Midbrain (tissue), 1 donor: ENCODE measurements at regions not wholly inside any gene's neighbourhood (a gene's known extent, or its start where the extent isn't known, plus 50 kb on each side); places are given as distances from the start of the nearest gene placed in this dataset.

Experiments used
- DNase-seq: peaks from one replicate; lab custom pipeline; 2025; lab: John Stamatoyannopoulos, UW

DNA sequence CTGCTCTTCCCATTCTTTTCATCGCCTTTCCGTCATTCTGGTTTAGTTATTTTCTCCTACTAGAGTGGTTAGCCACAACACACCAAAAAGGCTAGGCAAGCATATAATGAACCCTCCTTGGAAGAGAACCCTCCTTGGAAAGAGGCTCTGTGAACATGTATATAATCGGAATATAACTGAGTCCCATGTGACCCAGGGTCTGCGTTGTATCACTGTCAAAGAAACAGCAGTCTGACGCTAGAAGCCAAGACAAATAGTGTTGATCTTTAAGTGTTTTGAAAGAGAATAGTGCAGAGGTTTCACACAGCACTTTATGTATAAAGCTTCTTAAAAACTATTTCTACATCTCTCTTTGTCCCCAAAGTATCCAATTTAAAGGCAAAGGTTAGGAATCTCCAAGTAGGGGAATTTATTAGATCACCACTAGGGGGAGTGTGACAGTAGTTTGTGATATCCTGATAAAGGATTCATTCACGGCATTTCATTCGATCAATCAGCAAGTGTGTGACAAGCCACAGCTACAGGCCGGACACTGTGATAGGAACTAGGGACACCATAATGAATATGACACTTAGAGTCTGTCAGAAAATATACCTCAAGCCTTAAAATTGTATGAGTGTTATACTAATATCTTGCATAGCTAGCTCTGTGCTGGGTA, 395.3 kb downstream of the CD109 start:
- peak; percentile 22 for DNase-seq

DNA sequence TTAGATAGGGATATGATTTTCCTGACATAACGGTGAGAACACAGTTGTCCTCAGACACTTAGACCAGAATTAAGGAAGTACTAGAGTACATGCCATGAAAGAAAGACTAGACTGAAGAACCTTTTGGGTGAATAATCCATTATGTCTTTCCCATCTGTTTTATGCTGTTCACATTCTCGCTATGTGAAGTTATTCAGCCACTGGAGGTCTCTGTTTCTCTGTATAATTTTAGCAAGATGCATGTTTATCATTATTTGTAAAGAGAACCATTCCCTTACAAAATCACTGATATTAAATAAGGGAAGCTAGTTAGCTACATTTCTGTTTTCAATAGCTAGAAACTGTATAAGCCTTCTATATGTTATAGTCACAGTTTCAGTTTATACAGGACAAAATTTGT, 391.9 kb downstream of the CD109 start:
- DNase-seq: no peak

DNA sequence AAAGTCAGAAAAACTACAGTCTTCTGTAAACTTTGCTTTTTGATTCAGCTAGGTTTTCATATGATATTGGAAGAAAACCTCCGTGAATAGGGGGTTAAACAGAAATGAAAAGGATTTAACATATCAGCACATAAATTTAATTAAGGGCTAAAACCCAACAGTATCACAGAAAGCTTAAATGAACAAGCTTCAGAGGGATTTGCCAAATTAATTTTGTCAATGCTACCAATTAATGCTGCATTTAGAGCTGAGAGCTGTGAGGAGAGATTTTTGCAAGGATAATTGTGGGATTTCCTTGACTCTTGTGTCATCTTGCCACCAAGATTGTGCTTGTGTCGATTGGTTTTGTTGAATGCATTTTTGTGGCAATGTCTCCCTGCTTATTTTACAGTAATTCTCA, 379.9 kb downstream of the CD109 start:
- no peak for DNase-seq

DNA sequence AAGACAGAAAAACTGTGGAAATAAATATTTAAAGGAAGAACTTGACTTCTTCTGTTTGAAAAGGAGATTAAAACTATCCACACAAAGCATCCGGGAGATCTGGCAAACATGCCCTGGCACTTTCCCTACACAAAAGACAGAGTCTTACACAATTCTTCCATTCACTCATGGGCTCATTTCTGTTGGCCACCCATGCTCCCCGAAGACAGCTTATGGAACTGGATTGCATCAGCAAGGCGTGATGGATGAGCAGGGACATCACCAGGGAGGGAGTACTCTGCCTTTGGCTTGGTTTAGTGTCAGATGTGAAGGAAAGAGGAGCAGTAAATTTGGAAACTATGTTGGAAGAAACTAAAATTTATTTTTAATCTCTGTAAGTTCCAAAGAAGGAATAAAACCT, 379.3 kb downstream of the CD109 start:
- no peak for DNase-seq

DNA sequence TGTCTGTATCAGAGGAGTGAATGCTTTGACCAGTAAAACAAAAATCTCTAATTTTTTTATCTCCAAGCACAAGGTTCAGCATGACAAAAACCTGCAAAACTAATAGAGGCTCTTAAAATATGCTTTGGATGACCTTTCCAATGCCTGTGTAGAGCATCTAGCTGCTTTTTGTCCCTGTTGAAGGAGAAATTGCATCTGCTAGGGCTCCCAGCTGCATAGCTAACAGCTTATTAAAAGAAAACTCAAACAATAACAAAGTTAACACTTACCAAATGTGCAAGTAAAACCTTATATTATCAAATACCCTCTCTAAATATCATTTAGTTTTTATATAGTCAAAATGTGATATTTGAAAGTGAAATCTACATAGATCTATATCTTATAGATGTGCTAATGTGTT, 378.6 kb downstream of the CD109 start:
- no peak for DNase-seq

DNA sequence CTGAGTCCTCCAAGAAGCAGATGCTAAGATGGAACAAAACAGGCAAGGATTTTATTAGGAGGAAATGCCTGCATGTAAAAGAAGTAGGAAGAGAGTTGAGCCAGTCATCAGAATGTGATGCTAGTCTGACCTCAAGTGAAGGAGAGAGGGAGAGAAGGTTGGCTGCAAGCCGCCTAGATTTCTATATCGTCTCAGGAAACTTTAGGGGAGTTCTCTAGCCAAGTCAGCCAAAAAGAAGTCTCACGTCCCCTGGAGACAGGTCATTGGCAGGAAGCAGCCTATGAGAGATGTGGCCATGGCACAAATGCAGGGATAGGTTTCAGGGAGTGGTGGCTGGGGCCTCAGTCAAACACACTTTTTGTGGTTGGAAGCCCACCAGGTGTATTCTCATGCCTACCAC, 378.0 kb downstream of the CD109 start:
- no peak for DNase-seq

DNA sequence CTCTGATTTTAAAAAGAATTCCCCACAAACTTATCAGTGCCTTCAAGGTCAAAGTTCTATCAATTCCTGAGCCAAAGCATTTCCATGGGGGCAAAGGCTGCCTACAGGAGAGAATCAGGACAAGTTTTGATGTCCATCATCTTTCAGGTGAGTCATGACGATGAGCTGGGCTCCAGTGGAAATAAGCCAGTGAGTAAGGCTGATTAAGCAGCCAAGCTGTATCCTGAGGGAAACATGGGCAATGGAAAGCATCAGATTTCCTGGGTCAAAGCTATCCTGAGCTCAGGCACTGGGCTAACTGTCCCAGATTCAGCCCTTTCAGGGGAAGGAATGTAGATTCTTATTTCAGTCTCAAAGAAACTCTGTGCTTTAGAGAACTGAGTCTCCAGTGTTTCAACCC, 377.4 kb downstream of the CD109 start:
- peak; percentile 67 for DNase-seq

DNA sequence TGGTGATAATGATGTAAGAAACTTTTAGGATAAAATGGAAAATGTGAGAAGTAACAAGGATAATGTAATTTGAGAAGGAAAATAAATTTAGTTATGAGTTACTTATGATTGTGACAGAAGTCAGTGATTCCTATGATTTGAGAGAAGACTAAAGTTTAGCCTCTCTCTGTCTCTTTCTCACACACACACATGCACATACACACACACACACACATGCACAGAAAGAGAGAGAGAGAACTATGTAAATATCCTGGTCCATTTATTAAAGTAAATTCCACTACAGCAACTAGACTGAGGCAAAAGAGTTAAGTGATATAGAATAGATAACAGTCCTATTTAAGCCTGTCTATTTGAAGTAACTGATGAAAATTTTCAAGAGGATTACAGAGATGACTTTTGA, 375.2 kb downstream of the CD109 start:
- DNase-seq: no peak

DNA sequence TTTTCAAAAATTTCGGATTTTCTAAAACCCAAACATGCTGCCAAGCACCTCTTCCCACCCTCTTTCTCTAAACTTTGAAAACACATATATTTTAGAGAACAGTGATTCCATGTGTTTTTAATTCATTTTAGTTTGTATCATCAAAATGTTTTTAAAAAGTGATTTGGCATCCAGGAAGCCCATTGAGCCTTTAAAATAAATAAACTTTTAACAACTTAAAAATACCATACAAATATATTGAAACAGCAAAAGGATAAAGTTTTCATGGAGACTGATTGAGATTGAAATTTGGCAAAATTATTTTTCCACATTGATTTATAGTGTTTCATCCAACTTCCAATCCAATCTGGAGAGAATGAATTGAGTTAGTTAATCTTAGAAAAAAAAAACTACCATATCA, 374.7 kb downstream of the CD109 start:
- no peak for DNase-seq

DNA sequence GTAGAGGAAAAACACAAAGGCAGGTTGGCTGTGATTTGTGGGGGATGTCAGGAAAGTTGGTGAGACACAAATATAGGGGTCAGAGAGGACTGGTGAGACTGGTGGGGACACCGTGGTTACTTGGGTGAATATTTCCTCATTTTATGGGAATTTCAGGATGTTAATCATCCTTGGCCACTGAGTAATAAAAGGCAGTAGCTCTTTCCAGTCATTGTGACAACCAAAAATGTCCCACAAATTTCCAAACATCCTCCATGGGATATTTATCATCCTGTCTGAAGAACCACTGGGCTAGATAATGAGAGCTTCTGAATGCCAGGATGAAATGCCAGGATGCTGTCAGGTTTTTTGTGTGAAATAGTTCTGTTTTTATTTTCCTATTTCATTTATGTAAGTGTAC, 374.1 kb downstream of the CD109 start:
- DNase-seq: no peak

DNA sequence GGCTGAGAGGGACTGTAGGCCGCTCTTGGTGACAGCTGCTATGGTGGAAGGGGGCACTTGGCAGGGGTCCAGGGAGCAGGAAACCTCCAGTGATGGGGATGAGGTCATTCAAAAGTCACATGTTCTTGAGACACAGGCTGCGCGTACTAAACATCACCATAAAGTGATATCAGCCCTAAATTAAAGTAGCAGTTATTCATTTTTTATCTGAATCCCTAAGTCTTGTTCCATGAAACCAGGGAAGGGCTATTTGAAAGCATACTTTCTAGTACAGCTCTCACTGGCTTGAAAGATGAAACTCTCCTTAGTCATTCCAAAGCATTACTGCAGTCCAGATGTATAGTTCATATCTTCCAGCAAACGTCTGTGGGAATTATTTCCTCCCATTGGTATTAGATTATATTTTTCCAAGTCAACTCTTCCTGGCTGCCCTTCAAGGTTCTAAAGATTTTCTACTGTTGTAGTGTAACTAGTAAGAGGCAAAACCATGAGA, 373.1 kb downstream of the CD109 start:
- DNase-seq: no peak

DNA sequence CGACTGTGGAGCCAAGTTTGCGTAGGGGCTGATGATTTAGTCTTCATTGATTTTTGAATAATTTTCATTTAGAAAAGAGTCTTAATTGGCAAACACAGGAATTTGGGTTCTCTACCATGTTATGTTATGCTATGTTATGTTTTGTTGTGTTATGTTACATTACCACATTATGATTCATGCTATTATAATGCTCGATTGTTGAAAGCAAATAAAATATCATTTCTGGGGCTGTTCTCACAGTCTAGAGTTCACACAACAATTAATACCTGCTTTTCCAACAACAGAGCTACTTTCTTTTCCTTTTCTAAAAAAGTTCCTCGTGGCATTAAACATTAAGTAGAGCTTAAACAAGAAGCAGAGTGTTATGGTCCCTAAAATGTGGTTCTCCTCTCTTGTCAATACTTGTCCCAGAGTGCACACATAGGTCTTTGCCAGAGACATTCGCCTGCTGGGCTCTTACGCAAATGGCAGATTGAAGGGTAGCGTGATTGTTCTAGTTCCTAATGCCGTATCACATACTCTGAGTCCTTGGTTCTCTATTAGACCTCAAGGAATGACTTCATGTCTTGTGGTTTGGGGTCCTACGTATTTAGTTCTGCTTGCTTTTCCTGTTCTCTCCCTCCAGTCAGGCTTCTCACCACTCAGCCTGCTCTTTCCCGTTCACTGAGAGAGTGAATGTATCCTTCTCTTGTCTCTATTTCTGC, 370.3 kb downstream of the CD109 start:
- DNase-seq: no peak

DNA sequence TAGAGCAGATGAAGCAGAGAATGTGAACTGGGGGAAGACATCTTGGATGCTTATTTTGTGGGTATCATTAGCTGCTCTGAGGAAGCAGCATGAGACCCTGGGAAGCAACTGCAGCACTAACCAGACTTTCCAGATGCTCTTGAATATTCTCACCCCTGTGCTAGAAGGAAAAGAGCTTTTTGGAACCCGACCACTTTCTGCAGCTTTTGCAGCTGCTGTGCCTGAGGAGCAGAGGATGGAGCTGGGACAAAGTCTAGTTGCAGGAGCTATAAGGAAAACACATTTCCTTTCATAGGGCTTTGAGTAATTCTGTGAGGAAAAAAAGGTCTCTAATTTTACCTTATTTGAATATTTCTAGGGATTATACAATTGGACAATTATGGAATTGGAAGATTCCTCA, 369.7 kb downstream of the CD109 start:
- no peak for DNase-seq

DNA sequence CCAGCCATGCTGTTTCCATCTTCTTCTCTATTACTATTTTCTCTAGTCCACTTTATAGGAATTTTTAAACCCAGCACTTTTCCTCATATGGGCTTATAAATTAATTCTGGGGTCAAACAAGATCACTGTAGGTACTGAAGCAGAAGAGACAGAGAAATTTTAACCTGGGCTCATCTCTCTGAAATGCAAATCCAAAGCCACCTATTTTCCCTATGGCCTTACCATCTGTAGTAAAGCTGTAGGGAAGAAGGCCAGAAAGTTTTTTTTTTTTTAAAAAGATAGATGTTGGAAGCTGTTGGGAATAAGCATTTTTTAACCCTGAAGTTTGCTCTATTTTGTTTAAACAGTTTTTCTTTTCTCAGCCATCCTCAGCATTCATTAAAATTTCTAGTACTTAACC, 367.4 kb downstream of the CD109 start:
- DNase-seq: no peak

DNA sequence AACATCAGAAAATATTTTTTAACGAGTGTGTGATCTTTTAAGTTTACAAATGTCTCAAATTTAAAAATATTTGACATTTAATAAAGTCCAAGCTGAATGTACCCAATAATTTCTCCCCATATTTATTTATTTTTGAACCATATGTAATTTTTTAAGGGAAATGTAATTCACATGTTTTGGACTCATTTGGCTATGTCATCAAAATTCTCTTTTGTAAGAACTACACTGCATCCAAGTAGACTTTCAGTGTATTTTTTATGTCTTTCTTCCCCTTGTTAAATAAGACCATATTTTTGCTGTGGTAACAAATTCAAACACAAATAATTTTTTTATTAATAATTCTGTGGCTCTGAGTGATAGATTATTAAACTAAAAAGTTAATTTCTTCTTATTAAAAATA, 365.2 kb downstream of the CD109 start:
- no peak for DNase-seq

DNA sequence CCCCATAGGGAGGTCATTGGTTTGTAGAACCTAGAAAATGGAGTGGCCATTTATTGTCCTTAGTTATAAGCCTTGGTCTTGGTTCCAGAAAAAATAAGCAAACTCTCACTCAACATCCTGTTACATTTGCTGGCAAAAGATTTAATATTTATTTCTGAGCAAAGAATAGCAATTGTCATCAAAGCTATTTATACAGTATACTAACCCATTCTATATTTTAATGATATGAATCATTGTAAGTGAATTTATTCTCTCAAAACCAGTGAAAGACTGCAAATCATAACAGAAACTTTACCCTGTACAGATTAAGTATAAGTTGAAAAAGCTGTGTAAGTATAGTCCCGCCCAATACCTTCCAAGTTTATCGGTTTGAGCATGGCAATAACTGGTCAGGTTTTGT, 364.4 kb downstream of the CD109 start:
- no peak for DNase-seq

DNA sequence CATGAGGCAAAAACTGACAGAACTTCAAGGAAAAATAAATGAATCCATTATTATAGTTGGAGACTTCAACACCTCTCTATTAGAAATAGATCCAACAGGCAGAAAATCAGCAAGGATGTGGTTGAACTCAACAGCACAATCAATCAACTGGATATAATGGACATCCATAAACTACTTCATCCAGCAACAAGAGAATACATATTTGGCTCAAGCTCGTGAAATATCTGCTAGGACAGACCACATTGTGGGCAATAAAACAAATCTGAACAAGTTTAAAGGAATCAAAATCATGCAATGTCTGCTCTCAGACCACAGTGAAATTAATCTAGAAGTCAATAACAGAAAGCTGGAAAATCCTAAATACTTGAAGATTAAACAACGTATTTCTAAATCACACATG, 362.6 kb downstream of the CD109 start:
- no peak for DNase-seq

DNA sequence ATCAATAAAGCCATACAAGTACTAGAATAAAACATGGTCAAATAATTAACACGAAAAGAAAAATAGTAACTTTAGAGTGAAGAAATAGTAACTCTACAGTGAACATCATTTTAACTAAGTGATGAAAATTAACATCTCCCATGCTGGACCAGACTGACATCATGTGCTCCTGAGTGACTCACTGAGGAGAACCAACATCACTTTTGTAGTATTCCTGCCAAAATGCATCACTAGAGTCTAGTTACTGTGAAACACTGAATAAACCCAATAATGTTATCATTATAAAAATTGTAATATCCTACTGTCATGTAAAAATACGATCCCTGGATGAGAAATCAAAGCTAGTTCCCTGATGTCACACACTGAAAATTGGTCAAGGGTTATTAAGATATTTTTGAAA, 361.3 kb downstream of the CD109 start:
- no peak for DNase-seq

DNA sequence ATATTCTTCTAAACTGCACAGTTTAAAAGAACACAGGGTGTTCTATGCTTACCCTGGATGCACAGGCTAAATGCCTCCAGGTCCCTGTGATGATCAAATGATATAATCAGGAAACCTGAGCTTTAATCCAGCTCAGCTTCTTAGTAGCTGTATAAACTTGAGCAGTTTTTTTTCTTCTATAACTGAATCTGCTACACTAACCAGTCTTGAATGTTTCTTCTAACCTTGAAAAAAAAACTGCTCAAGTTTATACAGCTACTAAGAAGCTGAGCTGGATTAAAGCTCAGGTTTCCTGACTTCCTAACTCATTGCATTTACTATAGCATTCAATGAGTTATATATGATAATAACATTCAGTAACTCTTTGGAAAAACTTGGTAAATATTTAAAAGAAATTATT, 358.2 kb downstream of the CD109 start:
- no peak for DNase-seq

DNA sequence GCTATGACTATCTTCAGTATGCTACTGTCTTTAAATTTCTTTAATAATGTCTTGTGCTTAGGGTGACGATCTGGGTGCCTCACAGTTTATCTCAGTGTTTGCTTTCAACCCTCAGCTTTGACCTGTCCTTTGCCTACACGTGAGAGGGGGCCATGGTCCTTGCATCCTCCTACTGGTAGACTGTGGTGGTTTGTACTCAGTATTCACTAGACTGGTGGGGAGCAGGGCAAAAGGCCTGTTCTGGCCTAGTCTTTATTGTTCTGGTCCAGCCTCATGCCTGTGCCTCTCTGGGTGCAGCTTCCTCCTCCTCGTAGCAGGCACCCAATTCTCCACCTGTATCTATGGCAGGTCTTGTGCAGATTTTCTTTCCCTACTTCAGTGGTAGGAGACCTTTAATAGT, 354.9 kb downstream of the CD109 start:
- no peak for DNase-seq

DNA sequence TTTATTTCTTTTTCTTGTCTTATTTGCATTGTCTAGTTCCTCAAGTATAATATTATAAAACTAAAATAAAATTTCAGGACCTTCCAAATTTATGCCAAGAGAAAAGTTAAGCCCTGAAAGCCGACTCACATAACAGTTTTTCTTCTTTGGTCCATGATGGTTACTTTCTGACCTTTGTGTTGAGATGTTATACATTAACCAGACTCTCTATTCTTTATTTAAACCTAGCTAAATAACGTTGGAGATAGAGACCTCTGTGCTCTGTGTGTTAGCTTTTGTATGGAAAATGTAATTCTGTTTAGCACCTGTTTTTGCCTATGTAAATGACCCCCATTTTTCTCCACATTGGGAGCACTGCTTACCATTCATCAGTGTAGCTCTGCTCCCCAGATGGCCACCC, 352.4 kb downstream of the CD109 start:
- DNase-seq: no peak

DNA sequence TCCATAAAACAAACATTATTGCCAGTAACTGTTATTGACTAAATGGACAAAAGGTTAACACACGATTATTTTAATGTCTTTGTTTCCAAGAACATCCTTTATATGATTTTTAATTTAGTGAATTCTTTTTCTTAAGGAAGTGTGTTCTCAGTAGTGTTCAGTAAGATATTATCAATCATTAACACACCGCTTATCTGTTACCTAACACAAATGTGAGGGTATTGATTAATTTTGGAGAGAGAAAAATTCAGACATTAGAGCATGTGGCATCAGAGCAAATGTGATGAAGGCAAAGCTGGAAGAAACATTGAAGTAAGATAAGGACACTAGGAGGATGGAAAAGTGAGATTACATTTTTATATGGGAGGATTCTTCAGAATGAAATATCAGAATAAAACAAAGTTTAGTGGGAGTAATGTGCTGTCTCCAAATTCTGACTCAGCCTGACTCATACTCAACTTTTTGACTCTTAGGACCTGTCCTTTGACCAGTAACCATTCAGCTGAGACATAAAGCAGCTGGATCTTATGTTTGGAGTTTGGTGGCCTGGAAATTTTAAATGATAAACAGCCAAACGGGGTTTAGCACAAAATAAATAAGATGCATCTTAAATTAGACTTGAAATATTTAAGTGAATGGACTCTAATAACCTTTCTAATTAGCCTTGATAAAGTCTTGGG, 348.6 kb downstream of the CD109 start:
- no peak for DNase-seq

DNA sequence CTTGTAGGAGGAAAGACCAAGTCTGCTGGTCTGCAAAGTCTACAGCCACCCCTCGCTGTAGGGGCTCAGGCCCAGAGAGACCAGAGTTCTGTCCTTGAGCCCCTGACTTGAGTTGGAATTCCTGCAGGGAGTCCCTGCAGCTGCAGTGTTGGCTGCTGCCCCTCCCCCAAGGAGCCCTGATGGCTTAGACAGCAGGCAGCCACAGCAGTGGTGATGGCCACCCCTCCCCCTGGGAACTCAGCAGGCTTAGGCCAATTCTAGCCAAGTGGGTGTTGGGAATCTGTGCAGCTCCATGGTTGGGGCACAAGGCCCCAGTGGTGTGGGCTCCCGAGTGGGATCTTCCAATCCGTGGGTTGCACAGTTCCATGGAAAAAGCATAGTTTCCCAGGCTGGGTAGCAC, 345.4 kb downstream of the CD109 start:
- DNase-seq: no peak
